BE2C (cell line): ENCODE measurements at regions not wholly inside any gene's neighbourhood (a gene's known extent, or its start where the extent isn't known, plus 50 kb on each side); places are given as distances from the start of the nearest gene placed in this dataset.

Experiments
- DNase-seq: peaks from one replicate; pipeline ENCODE4 v3.0.0-alpha.2; 2020
- H3K27me3 ChIP-seq: fragments of 250-450 bp; sonication (Bioruptor Pico); 2 replicates; pipeline ENCODE4 v1.5.1; 2020; ENCODE audit warnings: mild to moderate bottlenecking
- H3K36me3 ChIP-seq: fragments of 250-450 bp; sonication (Bioruptor Pico); 2 replicates; pipeline ENCODE4 v1.5.1; 2020; ENCODE audit warnings: mild to moderate bottlenecking
- H3K4me1 ChIP-seq: fragments of 250-450 bp; sonication (Bioruptor Pico); 2 replicates; pipeline ENCODE4 v1.5.1; 2020
- H3K4me3 ChIP-seq: 2 replicates; pipeline ENCODE4 v1.5.1; 2011; ENCODE audit warnings: low read depth, low read length
- H3K9me3 ChIP-seq: fragments of 250-450 bp; sonication (Bioruptor Pico); 2 replicates; pipeline ENCODE4 v1.5.1; 2020
- TF ChIP-seq, protein P1 (sequence below): IDR thresholded peaks from 2 replicates; pipeline ENCODE4 v1.5.1; 2012; ENCODE audit warnings: mild to moderate bottlenecking, low read depth, low read length

GRCh38 chr6:9112544-9112943, 677.2 kb upstream of the SLC35B3 start:
- no peak overlapping the region for H3K4me3 ChIP-seq
- TF ChIP-seq, protein P1, sequence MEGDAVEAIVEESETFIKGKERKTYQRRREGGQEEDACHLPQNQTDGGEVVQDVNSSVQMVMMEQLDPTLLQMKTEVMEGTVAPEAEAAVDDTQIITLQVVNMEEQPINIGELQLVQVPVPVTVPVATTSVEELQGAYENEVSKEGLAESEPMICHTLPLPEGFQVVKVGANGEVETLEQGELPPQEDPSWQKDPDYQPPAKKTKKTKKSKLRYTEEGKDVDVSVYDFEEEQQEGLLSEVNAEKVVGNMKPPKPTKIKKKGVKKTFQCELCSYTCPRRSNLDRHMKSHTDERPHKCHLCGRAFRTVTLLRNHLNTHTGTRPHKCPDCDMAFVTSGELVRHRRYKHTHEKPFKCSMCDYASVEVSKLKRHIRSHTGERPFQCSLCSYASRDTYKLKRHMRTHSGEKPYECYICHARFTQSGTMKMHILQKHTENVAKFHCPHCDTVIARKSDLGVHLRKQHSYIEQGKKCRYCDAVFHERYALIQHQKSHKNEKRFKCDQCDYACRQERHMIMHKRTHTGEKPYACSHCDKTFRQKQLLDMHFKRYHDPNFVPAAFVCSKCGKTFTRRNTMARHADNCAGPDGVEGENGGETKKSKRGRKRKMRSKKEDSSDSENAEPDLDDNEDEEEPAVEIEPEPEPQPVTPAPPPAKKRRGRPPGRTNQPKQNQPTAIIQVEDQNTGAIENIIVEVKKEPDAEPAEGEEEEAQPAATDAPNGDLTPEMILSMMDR: no peak
- no peaks in the 10 kb centered on the region for H3K36me3 ChIP-seq
- no peaks in the 10 kb centered on the region for H3K4me1 ChIP-seq
- DNase-seq: no peak
- no peaks in the 10 kb centered on the region for H3K27me3 ChIP-seq
- H3K9me3 ChIP-seq: no peaks in the 10 kb centered on the region

DNA sequence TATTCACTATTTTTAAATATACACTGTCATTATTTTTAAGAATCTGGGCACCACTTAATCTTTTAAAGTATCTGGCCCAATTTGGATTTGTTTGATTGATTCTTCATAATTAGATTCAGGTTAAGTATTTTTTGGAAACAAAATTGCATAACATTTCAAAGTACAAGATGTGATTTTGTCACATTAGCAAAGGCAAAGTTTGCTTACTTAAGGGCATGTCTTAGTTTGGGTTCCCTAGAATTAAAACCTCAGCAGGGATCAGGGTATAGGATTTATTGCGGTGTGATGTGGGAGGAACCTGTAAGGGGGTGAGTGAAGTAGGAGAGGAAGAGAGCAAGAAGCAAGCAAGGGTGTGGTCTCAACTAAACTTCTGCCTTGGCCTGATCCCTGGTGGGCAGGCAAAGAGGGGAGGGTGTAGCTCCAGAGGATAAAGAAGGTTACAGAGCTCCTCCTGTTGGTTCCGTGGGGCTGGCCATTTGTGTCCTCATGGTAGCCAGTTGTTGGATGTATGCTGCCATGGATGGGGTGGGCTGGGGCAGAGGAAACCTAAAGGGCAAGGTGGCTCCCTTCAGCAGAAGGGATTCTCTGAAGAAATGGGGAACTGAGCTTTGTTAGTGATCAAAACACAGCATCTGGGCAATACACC, 668.7 kb upstream of the SLC35B3 start:
- H3K4me3 ChIP-seq: no peak overlapping the region
- H3K27me3 ChIP-seq: no peaks in the 10 kb centered on the region
- H3K9me3 ChIP-seq: no peaks in the 10 kb centered on the region
- no peaks in the 10 kb centered on the region for H3K36me3 ChIP-seq
- no peaks in the 10 kb centered on the region for H3K4me1 ChIP-seq
- no peak for DNase-seq
- TF ChIP-seq, protein P1: no peak

- no peak for DNase-seq
- Histone ChIP-seq H3K9me3 (no peaks in the 10 kb centered on the region; the same call in 1 of the 2 replicates), H3K4me3 (no peak overlapping the region), H3K27me3 (no peaks in the 10 kb centered on the region), H3K4me1 (no peaks in the 10 kb centered on the region), H3K36me3 (no peaks in the 10 kb centered on the region)
- TF ChIP-seq, protein P1: no peak
Measured at GRCh38 chr6:9101920-9102319, 666.6 kb upstream of the SLC35B3 start.

DNA sequence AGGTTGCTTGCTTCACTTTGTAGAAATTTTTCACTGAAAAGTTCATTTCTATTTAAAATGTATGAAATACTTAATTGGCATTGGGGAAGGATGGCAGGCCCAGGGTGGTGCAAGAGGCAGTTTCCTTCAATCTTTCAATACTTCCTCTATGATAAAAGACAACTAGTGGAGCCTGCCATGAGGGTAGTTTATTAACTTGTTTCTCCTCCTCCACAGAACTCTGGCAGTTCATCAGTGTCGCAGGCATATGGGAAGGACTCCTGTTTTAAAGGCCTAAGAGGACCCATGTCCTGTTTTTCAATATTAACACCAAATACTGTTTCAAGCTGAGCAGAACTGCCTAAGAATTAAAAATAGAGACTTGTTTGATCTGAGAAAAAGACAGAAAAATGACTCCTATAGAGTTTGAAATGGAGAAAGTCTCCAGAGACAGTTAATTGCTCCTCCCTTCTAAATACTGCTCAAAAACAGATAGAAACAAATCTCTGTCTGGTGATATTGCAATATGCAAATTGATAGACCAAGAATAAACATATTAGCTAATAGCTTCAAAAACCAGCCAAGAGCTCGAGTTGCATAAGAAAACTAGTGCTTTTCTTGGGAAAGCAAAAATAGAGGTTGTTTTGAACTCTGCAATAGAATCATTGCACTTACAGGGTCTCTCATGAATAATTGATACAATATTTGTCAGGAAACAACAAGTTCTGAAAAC, 665.7 kb upstream of the SLC35B3 start:
- Histone ChIP-seq H3K4me1 (no peaks in the 10 kb centered on the region), H3K9me3 (no peaks in the 10 kb centered on the region; the same call in 1 of the 2 replicates), H3K27me3 (no peaks in the 10 kb centered on the region), H3K4me3 (no peak overlapping the region), H3K36me3 (no peaks in the 10 kb centered on the region)
- DNase-seq: no peak
- TF ChIP-seq, protein P1: no peak

DNA sequence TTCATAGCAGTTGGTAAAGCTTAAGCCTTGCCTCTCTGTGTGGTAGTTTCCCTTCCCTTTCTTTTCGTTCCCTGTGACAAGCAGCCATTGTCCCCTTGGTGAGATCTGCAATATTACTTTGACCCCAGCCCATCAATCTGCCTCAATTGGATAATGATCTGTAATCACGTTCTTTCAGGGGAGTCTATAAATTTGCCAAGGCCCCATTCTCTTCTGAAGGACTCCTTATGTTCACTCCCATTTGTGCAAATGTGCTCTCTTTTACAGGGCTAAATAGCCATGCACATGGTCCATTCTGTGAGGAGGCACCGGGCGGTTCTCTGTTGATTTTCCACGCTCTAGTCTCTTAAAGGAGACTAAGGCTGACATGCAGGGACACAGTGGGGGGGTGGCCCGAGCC, 660.4 kb upstream of the SLC35B3 start:
- Histone ChIP-seq H3K4me1 (no peaks in the 10 kb centered on the region), H3K9me3 (no peaks in the 10 kb centered on the region; the same call in 1 of the 2 replicates), H3K36me3 (no peaks in the 10 kb centered on the region), H3K4me3 (no peak overlapping the region), H3K27me3 (no peaks in the 10 kb centered on the region)
- no peak for DNase-seq
- TF ChIP-seq, protein P1: no peak

DNA sequence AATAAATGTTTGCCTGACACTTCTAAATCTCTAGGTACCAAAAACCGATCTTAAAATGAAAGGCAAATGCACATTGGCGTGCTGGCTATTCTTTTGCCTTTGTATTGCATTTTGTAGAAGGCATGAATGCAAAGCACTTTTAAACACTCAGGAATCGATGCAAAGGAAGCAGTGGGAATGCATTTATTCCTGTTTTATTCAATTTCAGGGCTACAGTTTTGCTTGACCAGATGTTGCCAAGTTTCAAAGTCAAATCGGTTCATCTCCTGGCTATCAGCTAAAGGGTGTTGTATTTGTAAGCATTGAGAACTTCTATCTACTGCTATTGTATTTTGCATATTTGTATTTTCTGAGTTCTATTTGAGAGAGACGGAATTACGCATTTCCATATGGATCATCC, 659.8 kb upstream of the SLC35B3 start:
- Histone ChIP-seq H3K4me1 (no peaks in the 10 kb centered on the region), H3K9me3 (no peaks in the 10 kb centered on the region; the same call in 1 of the 2 replicates), H3K27me3 (no peaks in the 10 kb centered on the region), H3K36me3 (no peaks in the 10 kb centered on the region), H3K4me3 (no peak overlapping the region)
- TF ChIP-seq, protein P1: no peak
- no peak for DNase-seq
